Mesendoderm (in vitro differentiated cells): ENCODE measurements at regions not wholly inside any gene's neighbourhood (a gene's known extent, or its start where the extent isn't known, plus 50 kb on each side); places are given as distances from the start of the nearest gene placed in this dataset.
A peak's percentile ranks its signal among the peaks of the same experiment; 100 is the strongest.

ENCODE experiments used
- DNase-seq: peaks from one replicate; pipeline ENCODE4 v3.0.0; 2013
- H2AK5ac ChIP-seq: 2 replicates; pipeline ENCODE4 v1.6.1; 2013; ENCODE audit warnings: low read length, inconsistent platforms
- H2BK120ac ChIP-seq: 2 replicates; pipeline ENCODE4 v1.6.1; 2013; ENCODE audit warnings: low read depth, mild to moderate bottlenecking, low read length, moderate library complexity, mixed read lengths
- H2BK15ac ChIP-seq: replicated peaks from 2 replicates; pipeline ENCODE4 v1.6.1; 2013; ENCODE audit warnings: low read depth, mild to moderate bottlenecking, moderate library complexity
- H2BK5ac ChIP-seq: 2 replicates; pipeline ENCODE4 v1.6.1; 2013; ENCODE audit warnings: low read length, inconsistent platforms
- H3K18ac ChIP-seq: 2 replicates; pipeline ENCODE4 v1.6.1; 2013; ENCODE audit warnings: mild to moderate bottlenecking, low read length, mixed read lengths
- H3K23ac ChIP-seq: one replicate; pipeline ENCODE4 v1.6.1; 2013; ENCODE audit warnings: low read length
- H3K27ac ChIP-seq: 2 replicates; pipeline ENCODE4 v1.5.1; 2013; ENCODE audit warnings: low read depth, mild to moderate bottlenecking, inconsistent platforms, low read length, moderate library complexity
- H3K27me3 ChIP-seq: 2 replicates; pipeline ENCODE4 v1.6.1; 2013; ENCODE audit warnings: low read length, control low read depth, mild to moderate bottlenecking, inconsistent platforms; ENCODE audit not compliant: insufficient read depth, poor library complexity
- H3K36me3 ChIP-seq: 2 replicates; pipeline ENCODE4 v1.6.1; 2013; ENCODE audit warnings: low read length, inconsistent platforms; ENCODE audit not compliant: control insufficient read depth, insufficient read depth
- H3K4ac ChIP-seq: one replicate; pipeline ENCODE4 v1.6.1; 2013; ENCODE audit warnings: low read depth, mild to moderate bottlenecking, low read length, moderate library complexity
- H3K4me1 ChIP-seq: 2 replicates; pipeline ENCODE4 v1.6.1; 2013; ENCODE audit warnings: low read depth, low read length, inconsistent platforms; ENCODE audit not compliant: control insufficient read depth
- H3K4me2 ChIP-seq: 2 replicates; pipeline ENCODE4 v1.6.1; 2013; ENCODE audit warnings: low read length
- H3K4me3 ChIP-seq: 2 replicates; pipeline ENCODE4 v1.5.1; 2013; ENCODE audit warnings: mild to moderate bottlenecking, low read length
- H3K56ac ChIP-seq: one replicate; pipeline ENCODE4 v1.6.1; 2013; ENCODE audit warnings: low read length
- H3K79me1 ChIP-seq: 2 replicates; pipeline ENCODE4 v1.6.1; 2013; ENCODE audit warnings: low read length, inconsistent platforms
- H3K79me2 ChIP-seq: 2 replicates; pipeline ENCODE4 v1.6.1; 2013; ENCODE audit warnings: mild to moderate bottlenecking, low read length; ENCODE audit not compliant: control insufficient read depth, insufficient read depth
- H3K9ac ChIP-seq: 2 replicates; pipeline ENCODE4 v1.6.1; 2013; ENCODE audit warnings: low read length, inconsistent platforms
- H4K5ac ChIP-seq: one replicate; pipeline ENCODE4 v1.6.1; 2013; ENCODE audit warnings: low read length
- H4K8ac ChIP-seq: one replicate; pipeline ENCODE4 v1.6.1; 2013; ENCODE audit warnings: low read depth, mild to moderate bottlenecking, control low read depth, low read length, moderate library complexity
- WGBS: extraction: QIAGEN DNeasy Blood & Tissue Kit; methylation state at CpG from one replicate; pipeline ENCODE4 v1.1.7; 2013; ENCODE audit warnings: low lambda C conversion rate, missing lambda C conversion rate; ENCODE audit not compliant: insufficient coverage; ENCODE audit errors: extremely low coverage; 5-methylcytosine and 5-hydroxymethylcytosine counted together

DNA sequence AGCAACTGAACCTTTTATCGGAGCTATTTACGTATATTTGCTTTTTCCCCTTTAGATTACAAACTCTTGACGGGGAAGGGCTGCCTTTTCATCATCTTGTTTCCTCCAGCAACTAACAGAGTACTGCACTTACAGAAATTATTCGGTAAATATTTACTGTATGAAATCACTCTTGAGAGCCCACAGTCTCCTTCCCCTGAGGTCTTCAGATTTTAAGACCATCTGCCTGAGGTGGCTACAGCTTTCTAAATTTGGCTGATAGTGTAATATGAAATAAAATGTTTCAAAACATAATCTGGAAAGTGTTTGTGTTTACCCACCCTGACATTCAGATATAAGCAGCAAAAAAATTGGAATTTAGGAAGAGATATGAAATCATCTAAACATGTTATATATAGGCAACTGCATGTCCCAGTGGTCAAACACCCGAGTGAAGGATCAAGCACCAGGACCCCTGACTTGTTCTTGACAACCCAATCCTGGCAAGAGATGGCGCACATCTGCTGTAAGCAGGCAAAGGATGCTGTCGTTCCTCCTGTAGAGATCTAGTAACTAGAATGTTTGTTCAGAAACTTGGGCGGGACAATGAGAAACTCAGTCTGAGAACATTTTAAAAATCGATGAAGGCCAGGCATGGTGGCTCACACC lies 60.9 kb downstream of the SIPA1L2 start:
- no peak overlapping the region for H3K27ac ChIP-seq
- H3K18ac ChIP-seq = no peak overlapping the region
- WGBS = no CpG with 5 or more reads among the region's 9 CpGs
- H2AK5ac ChIP-seq = no peak overlapping the region
- no peak for DNase-seq
- no peak overlapping the region for H2BK120ac ChIP-seq
- H3K4me2 ChIP-seq = no peak overlapping the region
- H3K4me3 ChIP-seq = no peak overlapping the region
- no peak overlapping the region for H3K23ac ChIP-seq
- H3K27me3 ChIP-seq = no peaks in the 10 kb centered on the region
- no peak overlapping the region for H3K4ac ChIP-seq
- no peak overlapping the region for H2BK5ac ChIP-seq
- peaks cover 13% of the 10 kb centered on the region for H3K4me1 ChIP-seq
- H4K8ac ChIP-seq = no peak overlapping the region
- H3K9ac ChIP-seq = no peak overlapping the region
- no peak overlapping the region for H2BK15ac ChIP-seq
- no peak overlapping the region for H3K56ac ChIP-seq
- no peaks in the 10 kb centered on the region for H3K36me3 ChIP-seq
- H3K79me1 ChIP-seq = peaks cover 15% of the 10 kb centered on the region
- H4K5ac ChIP-seq = no peak overlapping the region
- H3K79me2 ChIP-seq = peaks cover 34% of the 10 kb centered on the region

- Histone ChIP-seq H3K4me2 (no peak overlapping the region), H3K79me1 (peaks cover 15% of the 10 kb centered on the region), H3K27me3 (no peaks in the 10 kb centered on the region), H2BK5ac (no peak overlapping the region), H3K18ac (no peak overlapping the region), H2AK5ac (no peak overlapping the region), H3K9ac (no peak overlapping the region), H2BK15ac (no peak overlapping the region), H3K4me1 (peaks cover 10% of the 10 kb centered on the region), H3K4me3 (no peak overlapping the region), H3K36me3 (no peaks in the 10 kb centered on the region), H3K79me2 (peaks cover 30% of the 10 kb centered on the region), H3K4ac (no peak overlapping the region), H4K8ac (no peak overlapping the region), H3K27ac (no peak overlapping the region), H4K5ac (no peak overlapping the region), H3K56ac (no peak overlapping the region), H2BK120ac (no peak overlapping the region), H3K23ac (no peak overlapping the region)
- no CpG with 5 or more reads among the region's 2 CpGs for WGBS
- DNase-seq = no peak
These were observed 61.5 kb downstream of the SIPA1L2 start for GRCh38 chr1:232568331-232568852.

GRCh38 chr1:232566093-232566492 lies 63.8 kb downstream of the SIPA1L2 start:
- peaks cover 15% of the 10 kb centered on the region for H3K4me1 ChIP-seq
- H3K79me1 ChIP-seq = peaks cover 20% of the 10 kb centered on the region
- H3K36me3 ChIP-seq = no peaks in the 10 kb centered on the region
- H4K5ac ChIP-seq = no peak overlapping the region
- no peak overlapping the region for H3K23ac ChIP-seq
- no peak overlapping the region for H3K4me3 ChIP-seq
- H3K9ac ChIP-seq = no peak overlapping the region
- DNase-seq = no peak
- H2BK120ac ChIP-seq = no peak overlapping the region
- no peak overlapping the region for H3K18ac ChIP-seq
- no peak overlapping the region for H3K56ac ChIP-seq
- H3K4me2 ChIP-seq = no peak overlapping the region
- no peaks in the 10 kb centered on the region for H3K27me3 ChIP-seq
- no peak overlapping the region for H2BK15ac ChIP-seq
- H3K79me2 ChIP-seq = peaks cover 33% of the 10 kb centered on the region
- no peak overlapping the region for H2BK5ac ChIP-seq
- no peak overlapping the region for H3K4ac ChIP-seq
- H3K27ac ChIP-seq = no peak overlapping the region
- H4K8ac ChIP-seq = no peak overlapping the region
- H2AK5ac ChIP-seq = no peak overlapping the region
- WGBS = no CpG with 5 or more reads among the region's 1 CpG

DNA sequence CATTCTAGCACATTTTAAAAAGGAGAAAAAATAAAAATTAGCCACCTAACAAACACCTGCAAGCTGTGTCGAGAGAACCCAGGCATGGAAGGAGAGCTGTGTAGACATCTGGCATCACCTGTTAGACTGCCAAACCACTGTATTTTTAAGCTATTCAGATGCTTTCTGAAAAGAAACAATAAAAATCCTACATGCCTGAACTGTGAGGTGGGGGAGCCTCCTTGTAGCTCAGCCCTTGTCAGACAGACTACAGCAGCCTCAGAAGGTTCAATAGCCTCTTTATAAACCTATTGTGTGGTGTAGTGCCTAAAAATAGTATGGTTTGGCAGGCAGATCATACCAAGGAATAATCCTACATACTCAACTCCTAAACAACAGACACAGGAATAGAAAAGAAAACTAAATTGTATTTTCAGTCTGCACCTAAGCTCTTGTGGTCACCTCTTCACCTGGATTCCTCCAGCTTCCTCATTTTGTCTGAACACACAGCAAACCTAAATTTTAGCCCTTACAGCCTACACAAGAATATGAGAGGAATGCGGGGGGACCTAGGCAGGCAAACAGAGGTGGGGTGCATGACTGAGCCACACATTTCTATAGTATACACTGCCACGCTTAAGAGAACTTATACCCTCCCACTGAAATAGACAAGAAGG lies 67.0 kb downstream of the SIPA1L2 start:
- Histone ChIP-seq H3K23ac (no peak overlapping the region), H3K27me3 (no peaks in the 10 kb centered on the region), H3K4me2 (no peak overlapping the region), H4K8ac (peak overlapping the region; percentile 91), H3K4me3 (no peak overlapping the region), H4K5ac (no peak overlapping the region), H3K4ac (no peak overlapping the region), H3K36me3 (no peaks in the 10 kb centered on the region), H2BK5ac (no peak overlapping the region), H3K79me2 (peaks cover 22% of the 10 kb centered on the region), H3K56ac (peak overlapping the region; percentile 12), H3K79me1 (peaks cover 13% of the 10 kb centered on the region), H3K27ac (no peak overlapping the region), H3K9ac (peak overlapping the region; percentile 6), H2AK5ac (no peak overlapping the region), H3K4me1 (peaks cover 24% of the 10 kb centered on the region), H2BK15ac (peak overlapping the region; percentile 96), H3K18ac (peak overlapping the region; percentile 88), H2BK120ac (peak overlapping the region; percentile 90)
- no peak for DNase-seq
- WGBS = no CpG with 5 or more reads among the region's 3 CpGs

GRCh38 chr1:232561381-232561780 lies 68.6 kb downstream of the SIPA1L2 start:
- H2BK5ac ChIP-seq = peak overlapping the region; percentile 80
- H4K8ac ChIP-seq = no peak overlapping the region
- WGBS = no CpG with 5 or more reads among the region's 2 CpGs
- peak overlapping the region; percentile 55 for H2AK5ac ChIP-seq
- no peak overlapping the region for H3K9ac ChIP-seq
- H3K4me3 ChIP-seq = no peak overlapping the region
- H4K5ac ChIP-seq = peak overlapping the region; percentile 29
- peak overlapping the region; percentile 92 for H2BK120ac ChIP-seq
- no peaks in the 10 kb centered on the region for H3K36me3 ChIP-seq
- H3K56ac ChIP-seq = peak overlapping the region; percentile 63
- H3K4me2 ChIP-seq = no peak overlapping the region
- peak overlapping the region; percentile 63 for H3K27ac ChIP-seq
- no peak for DNase-seq
- H3K4me1 ChIP-seq = peaks cover 33% of the 10 kb centered on the region
- H2BK15ac ChIP-seq = peak overlapping the region; percentile 14
- peaks cover 17% of the 10 kb centered on the region for H3K79me2 ChIP-seq
- peaks cover 10% of the 10 kb centered on the region for H3K79me1 ChIP-seq
- no peak overlapping the region for H3K23ac ChIP-seq
- peak overlapping the region; percentile 95 for H3K4ac ChIP-seq
- H3K27me3 ChIP-seq = no peaks in the 10 kb centered on the region
- H3K18ac ChIP-seq = peak overlapping the region; percentile 83
